ENCODE measurements at regions not wholly inside any gene's neighbourhood (a gene's known extent, or its start where the extent isn't known, plus 50 kb on each side); places are given as distances from the start of the nearest gene placed in this dataset.

DNA sequence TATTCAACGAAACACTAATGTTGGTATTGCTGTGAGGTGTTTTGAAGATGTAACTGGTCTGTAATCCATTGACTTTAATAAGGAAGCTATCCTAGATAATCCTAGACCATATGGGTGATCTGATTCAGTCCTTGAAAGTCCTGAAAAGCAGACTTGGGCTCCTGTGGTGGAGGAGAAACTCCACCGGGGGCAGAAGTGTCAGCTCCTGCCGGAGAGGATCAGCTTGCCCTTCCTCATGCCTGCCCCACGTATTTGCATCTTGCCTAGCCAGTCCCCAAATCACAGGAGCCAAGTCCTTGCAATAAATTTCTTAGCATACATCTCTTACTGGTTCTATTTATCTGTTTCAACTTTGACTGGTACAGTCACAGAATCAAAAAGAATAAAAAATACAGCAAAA lies 144.2 kb upstream of the DLGAP1 start:
- no peak for TF ChIP-seq POLR2AphosphoS5 (IDR thresholded peaks at IDR 0.05)
- TF ChIP-seq CTCF (IDR thresholded peaks at IDR 0.05; ENCODE audit: poor library complexity, severe bottlenecking) = no peak
- no peak for TF ChIP-seq TAF1 (IDR thresholded peaks at IDR 0.05; ENCODE audit: low read depth)
- no peak for TF ChIP-seq RAD21 (conservative IDR thresholded peaks at IDR 0.05)
- TF ChIP-seq EZH2 (IDR thresholded peaks at IDR 0.05; ENCODE audit: borderline replicate concordance, insufficient read depth, low read length, poor library complexity, severe bottlenecking) = no peak
- no peak for TF ChIP-seq EP300 (conservative IDR thresholded peaks at IDR 0.05; ENCODE audit: poor library complexity, severe bottlenecking)
- TF ChIP-seq MXI1 (conservative IDR thresholded peaks at IDR 0.05; ENCODE audit: poor library complexity, severe bottlenecking) = no peak

All from neural cell (in vitro differentiated cells).